Loucy (cell line): ENCODE measurements at regions not wholly inside any gene's neighbourhood (a gene's known extent, or its start where the extent isn't known, plus 50 kb on each side); places are given as distances from the start of the nearest gene placed in this dataset.

Source experiments
- H2AFZ ChIP-seq: fragments of 200-600 bp; sonication (generic); 2 replicates; pipeline ENCODE4 v1.6.0; 2016; ENCODE audit warnings: antibody characterized with exemption, mild to moderate bottlenecking, low read length, moderate library complexity
- H3F3A ChIP-seq: fragments of 200-600 bp; 2 replicates; pipeline ENCODE4 v1.6.0; 2016; ENCODE audit warnings: antibody characterized with exemption, low read depth, mild to moderate bottlenecking
- H3K27me3 ChIP-seq: fragments of 200-600 bp; sonication (generic); 2 replicates; pipeline ENCODE4 v1.6.1; 2014; ENCODE audit warnings: low read length, mild to moderate bottlenecking; ENCODE audit not compliant: insufficient read depth, poor library complexity, severe bottlenecking
- H3K36me3 ChIP-seq: fragments of 200-600 bp; sonication (generic); 2 replicates; pipeline ENCODE4 v1.6.1; 2016; ENCODE audit warnings: low read length; ENCODE audit not compliant: insufficient read depth
- H3K4me1 ChIP-seq: fragments of 200-600 bp; sonication (generic); 2 replicates; pipeline ENCODE4 v1.5.1; 2014; ENCODE audit warnings: low read length, mild to moderate bottlenecking; ENCODE audit not compliant: insufficient read depth, poor library complexity, severe bottlenecking
- H3K4me2 ChIP-seq: fragments of 200-600 bp; sonication (generic); 2 replicates; pipeline ENCODE4 v1.6.0; 2014; ENCODE audit warnings: antibody characterized with exemption, low read length, low read depth, mild to moderate bottlenecking; ENCODE audit not compliant: poor library complexity, severe bottlenecking
- H3K4me3 ChIP-seq: fragments of 200-600 bp; sonication (generic); 2 replicates; pipeline ENCODE4 v1.5.1; 2014; ENCODE audit warnings: low read length, mild to moderate bottlenecking, mixed read lengths; ENCODE audit not compliant: poor library complexity, severe bottlenecking
- H3K79me2 ChIP-seq: fragments of 200-600 bp; sonication (generic); 2 replicates; pipeline ENCODE4 v1.6.1; 2014; ENCODE audit warnings: low read length; ENCODE audit not compliant: insufficient read depth
- H3K9ac ChIP-seq: fragments of 200-600 bp; sonication (generic); 2 replicates; pipeline ENCODE4 v1.6.0; 2014; ENCODE audit warnings: mild to moderate bottlenecking, low read depth, low read length, moderate library complexity; ENCODE audit not compliant: poor library complexity, severe bottlenecking
- H3K9me2 ChIP-seq: fragments of 200-600 bp; sonication (generic); replicated peaks from 2 replicates; pipeline ENCODE4 v1.6.1; 2016; ENCODE audit warnings: low read depth, low read length, mixed read lengths
- H3K9me3 ChIP-seq: fragments of 200-600 bp; sonication (generic); 2 replicates; pipeline ENCODE4 v1.6.1; 2014; ENCODE audit warnings: mild to moderate bottlenecking, antibody characterized with exemption, low read length, low read depth; ENCODE audit not compliant: insufficient read depth
- H4K20me1 ChIP-seq: fragments of 200-600 bp; sonication (generic); 2 replicates; pipeline ENCODE4 v1.6.0; 2014; ENCODE audit warnings: antibody characterized with exemption, low read length, mild to moderate bottlenecking; ENCODE audit not compliant: insufficient read depth, poor library complexity, severe bottlenecking
- EZH2phosphoT487 ChIP-seq: fragments of 200-600 bp; IDR thresholded peaks from 2 replicates; pipeline ENCODE4 v1.6.1; 2018; ENCODE audit warnings: antibody characterized with exemption, mild to moderate bottlenecking, moderate library complexity, borderline replicate concordance
- TF ChIP-seq, protein P1 (sequence below): fragments of 200-600 bp; sonication (generic); conservative IDR thresholded peaks from 2 replicates; pipeline ENCODE4 v1.5.1; 2014; ENCODE audit warnings: mild to moderate bottlenecking, antibody characterized with exemption, low read length

DNA sequence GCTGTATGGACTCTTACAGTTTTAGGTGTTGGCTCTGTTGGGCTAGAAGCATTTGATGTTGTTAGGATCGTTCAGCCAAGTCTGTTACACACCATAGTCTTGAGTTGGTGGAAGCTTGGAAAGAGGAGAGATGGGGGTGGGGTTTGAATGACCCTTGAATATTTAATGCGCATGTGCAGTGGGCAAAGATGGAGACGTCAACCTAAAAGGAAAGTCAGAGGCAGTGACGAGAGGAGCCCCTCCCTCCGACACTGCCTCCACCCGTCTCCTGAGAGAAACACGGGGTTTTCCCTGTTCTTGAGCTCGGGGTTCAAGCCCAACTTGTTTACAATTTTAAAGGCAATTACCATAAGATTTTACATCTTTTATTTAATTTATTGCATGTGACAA lies 311.4 kb downstream of the SHQ1 start:
- no peaks in the 10 kb centered on the region for H3K79me2 ChIP-seq
- H3K4me1 ChIP-seq: peaks cover 7% of the 10 kb centered on the region
- H3K27me3 ChIP-seq: no peaks in the 10 kb centered on the region
- H3K4me2 ChIP-seq: no peak overlapping the region
- H3K36me3 ChIP-seq: no peaks in the 10 kb centered on the region
- no peak overlapping the region for H2AFZ ChIP-seq
- H3K9me2 ChIP-seq: no peaks in the 10 kb centered on the region
- H3F3A ChIP-seq: no peaks in the 10 kb centered on the region
- no peak overlapping the region for H3K4me3 ChIP-seq
- TF ChIP-seq, protein P1, sequence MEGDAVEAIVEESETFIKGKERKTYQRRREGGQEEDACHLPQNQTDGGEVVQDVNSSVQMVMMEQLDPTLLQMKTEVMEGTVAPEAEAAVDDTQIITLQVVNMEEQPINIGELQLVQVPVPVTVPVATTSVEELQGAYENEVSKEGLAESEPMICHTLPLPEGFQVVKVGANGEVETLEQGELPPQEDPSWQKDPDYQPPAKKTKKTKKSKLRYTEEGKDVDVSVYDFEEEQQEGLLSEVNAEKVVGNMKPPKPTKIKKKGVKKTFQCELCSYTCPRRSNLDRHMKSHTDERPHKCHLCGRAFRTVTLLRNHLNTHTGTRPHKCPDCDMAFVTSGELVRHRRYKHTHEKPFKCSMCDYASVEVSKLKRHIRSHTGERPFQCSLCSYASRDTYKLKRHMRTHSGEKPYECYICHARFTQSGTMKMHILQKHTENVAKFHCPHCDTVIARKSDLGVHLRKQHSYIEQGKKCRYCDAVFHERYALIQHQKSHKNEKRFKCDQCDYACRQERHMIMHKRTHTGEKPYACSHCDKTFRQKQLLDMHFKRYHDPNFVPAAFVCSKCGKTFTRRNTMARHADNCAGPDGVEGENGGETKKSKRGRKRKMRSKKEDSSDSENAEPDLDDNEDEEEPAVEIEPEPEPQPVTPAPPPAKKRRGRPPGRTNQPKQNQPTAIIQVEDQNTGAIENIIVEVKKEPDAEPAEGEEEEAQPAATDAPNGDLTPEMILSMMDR: no peak
- no peak for TF ChIP-seq EZH2phosphoT487
- H3K9me3 ChIP-seq: peaks cover 6% of the 10 kb centered on the region; the same call in 1 of the 2 replicates
- no peak overlapping the region for H3K9ac ChIP-seq
- H4K20me1 ChIP-seq: no peaks in the 10 kb centered on the region

- Histone ChIP-seq H3K4me1 (peaks cover 7% of the 10 kb centered on the region), H3K4me2 (no peak overlapping the region), H3K79me2 (no peaks in the 10 kb centered on the region), H3K36me3 (no peaks in the 10 kb centered on the region), H3K9me2 (no peaks in the 10 kb centered on the region), H3F3A (no peaks in the 10 kb centered on the region), H3K9me3 (peaks cover 2% of the 10 kb centered on the region; the same call in 1 of the 2 replicates), H3K27me3 (no peaks in the 10 kb centered on the region), H3K9ac (no peak overlapping the region), H3K4me3 (no peak overlapping the region), H2AFZ (no peak overlapping the region), H4K20me1 (no peaks in the 10 kb centered on the region)
- TF ChIP-seq, protein P1: no peak
- no peak for TF ChIP-seq EZH2phosphoT487
These were observed 311.9 kb downstream of the SHQ1 start for GRCh38 chr3:72536206-72536877.

GRCh38 chr3:72535772-72536171 lies 312.5 kb downstream of the SHQ1 start:
- Histone ChIP-seq H3K4me2 (no peak overlapping the region), H3K9me2 (no peaks in the 10 kb centered on the region), H3K36me3 (no peaks in the 10 kb centered on the region), H3K27me3 (no peaks in the 10 kb centered on the region), H3K4me3 (no peak overlapping the region), H3F3A (no peaks in the 10 kb centered on the region), H3K9me3 (no peaks in the 10 kb centered on the region), H2AFZ (no peak overlapping the region), H3K4me1 (peaks cover 7% of the 10 kb centered on the region), H3K9ac (no peak overlapping the region), H3K79me2 (no peaks in the 10 kb centered on the region), H4K20me1 (no peaks in the 10 kb centered on the region)
- TF ChIP-seq EZH2phosphoT487: no peak
- TF ChIP-seq, protein P1: no peak
